ENCODE measurements at regions not wholly inside any gene's neighbourhood (a gene's known extent, or its start where the extent isn't known, plus 50 kb on each side); places are given as distances from the start of the nearest gene placed in this dataset.

- H3K27me3 Mint-ChIP-seq: no peaks in the 10 kb centered on the region
- Histone ChIP-seq H4K20me1 (ENCODE audit: control insufficient read depth, insufficient read depth, low read length, poor library complexity, severe bottlenecking) (no peaks in the 10 kb centered on the region), H3K9me3 (ENCODE audit: control extremely low read depth in 1 of 3, control insufficient read depth in 2 of 3, insufficient read depth in 1 of 3, low read length in 2 of 3) (no peaks in the 10 kb centered on the region), H3K79me2 (ENCODE audit: control insufficient read depth, insufficient read depth, low read length) (no peaks in the 10 kb centered on the region), H3K27ac (ENCODE audit: low read length in 2 of 2) (no peak overlapping the region), H3K27me3 (replicated peaks in 1 of 4; ENCODE audit: control extremely low read depth in 1 of 4, control insufficient read depth in 3 of 4, insufficient read depth in 4 of 4, low read length in 3 of 4) (no peaks in the 10 kb centered on the region), H3K4me2 (replicated peaks; ENCODE audit: low read depth, low read length, poor library complexity, severe bottlenecking) (no peak overlapping the region), H3K4me3 (ENCODE audit: control extremely low read depth in 1 of 5, extremely low read depth in 1 of 5, insufficient read depth in 1 of 5, low read depth in 2 of 5, low read length in 4 of 5) (no peak overlapping the region), H3K36me3 (replicated peaks in 1 of 2; ENCODE audit: control extremely low read depth in 1 of 2, control insufficient read depth in 1 of 2, extremely low read depth in 1 of 2, insufficient read depth in 2 of 2, low read length in 1 of 2) (no peaks in the 10 kb centered on the region), H3K9ac (ENCODE audit: low read length) (no peak overlapping the region), H2AFZ (ENCODE audit: insufficient read depth, low read depth, low read length, poor library complexity, severe bottlenecking) (no peak overlapping the region), H3K4me1 (ENCODE audit: control insufficient read depth in 2 of 2, insufficient read depth in 2 of 2, low read length in 2 of 2) (no peaks in the 10 kb centered on the region)
- DNase-seq: no peak
- peaks cover 6% of the 10 kb centered on the region for H3K4me1 Mint-ChIP-seq
- CTCF ChIA-PET: interaction anchor here (0.8 kb wide), 1 partner anchor 10 kb away, joined by 4 read pairs; no protein-coding TSS in a partner anchor
- intact Hi-C loops (cut with micrococcal nuclease): no loop called here
- ATAC-seq (ENCODE audit: low read depth): no peak
- no peak for TF ChIP-seq EZH2 (IDR thresholded peaks at IDR 0.05; ENCODE audit: borderline replicate concordance, insufficient read depth, low read depth, low read length, poor library complexity, severe bottlenecking)
- H3K27ac Mint-ChIP-seq: no peak overlapping the region
- H3K9me3 Mint-ChIP-seq (ENCODE audit: insufficient read depth): no peaks in the 10 kb centered on the region
- POLR2A ChIA-PET: no interaction called here
- H3K4me3 Mint-ChIP-seq: no peak overlapping the region
- WGBS (ENCODE audit: insufficient coverage): no CpG with 5 or more reads among the region's 1 CpG
Measured at GRCh38 chr14:106820119-106820518, 1293.7 kb downstream of the TMEM121 start.

DNA sequence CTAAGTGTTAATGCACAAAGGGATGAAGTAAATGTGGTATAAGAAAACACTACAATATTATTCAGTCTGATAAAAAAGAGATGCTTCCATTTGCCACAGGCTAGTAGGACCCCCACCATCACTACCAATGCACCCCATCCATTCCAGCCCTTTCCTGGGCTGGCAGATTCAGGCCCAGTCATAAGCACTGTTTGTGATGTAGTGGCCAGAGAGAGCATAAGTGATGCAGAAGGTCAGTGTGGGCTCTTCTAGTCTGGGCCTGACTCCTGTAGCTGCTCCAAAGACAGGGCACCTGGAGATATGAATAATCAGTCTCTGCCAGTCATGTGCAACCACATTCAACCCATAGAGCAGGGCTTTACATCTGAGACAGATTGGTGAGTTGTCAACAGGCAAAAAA is 1294.7 kb downstream of the TMEM121 start:
- Histone ChIP-seq H3K4me1 (ENCODE audit: control insufficient read depth in 2 of 2, insufficient read depth in 2 of 2, low read length in 2 of 2) (no peaks in the 10 kb centered on the region), H4K20me1 (ENCODE audit: control insufficient read depth, insufficient read depth, low read length, poor library complexity, severe bottlenecking) (no peaks in the 10 kb centered on the region), H3K4me2 (replicated peaks; ENCODE audit: low read depth, low read length, poor library complexity, severe bottlenecking) (no peak overlapping the region), H3K4me3 (ENCODE audit: control extremely low read depth in 1 of 5, extremely low read depth in 1 of 5, insufficient read depth in 1 of 5, low read depth in 2 of 5, low read length in 4 of 5) (no peak overlapping the region), H3K79me2 (ENCODE audit: control insufficient read depth, insufficient read depth, low read length) (no peaks in the 10 kb centered on the region), H3K27ac (ENCODE audit: low read length in 2 of 2) (no peak overlapping the region), H3K9me3 (ENCODE audit: control extremely low read depth in 1 of 3, control insufficient read depth in 2 of 3, insufficient read depth in 1 of 3, low read length in 2 of 3) (no peaks in the 10 kb centered on the region), H3K27me3 (replicated peaks in 1 of 4; ENCODE audit: control extremely low read depth in 1 of 4, control insufficient read depth in 3 of 4, insufficient read depth in 4 of 4, low read length in 3 of 4) (no peaks in the 10 kb centered on the region), H2AFZ (ENCODE audit: insufficient read depth, low read depth, low read length, poor library complexity, severe bottlenecking) (no peak overlapping the region), H3K9ac (ENCODE audit: low read length) (no peak overlapping the region), H3K36me3 (replicated peaks in 1 of 2; ENCODE audit: control extremely low read depth in 1 of 2, control insufficient read depth in 1 of 2, extremely low read depth in 1 of 2, insufficient read depth in 2 of 2, low read length in 1 of 2) (no peaks in the 10 kb centered on the region)
- TF ChIP-seq, protein P1, sequence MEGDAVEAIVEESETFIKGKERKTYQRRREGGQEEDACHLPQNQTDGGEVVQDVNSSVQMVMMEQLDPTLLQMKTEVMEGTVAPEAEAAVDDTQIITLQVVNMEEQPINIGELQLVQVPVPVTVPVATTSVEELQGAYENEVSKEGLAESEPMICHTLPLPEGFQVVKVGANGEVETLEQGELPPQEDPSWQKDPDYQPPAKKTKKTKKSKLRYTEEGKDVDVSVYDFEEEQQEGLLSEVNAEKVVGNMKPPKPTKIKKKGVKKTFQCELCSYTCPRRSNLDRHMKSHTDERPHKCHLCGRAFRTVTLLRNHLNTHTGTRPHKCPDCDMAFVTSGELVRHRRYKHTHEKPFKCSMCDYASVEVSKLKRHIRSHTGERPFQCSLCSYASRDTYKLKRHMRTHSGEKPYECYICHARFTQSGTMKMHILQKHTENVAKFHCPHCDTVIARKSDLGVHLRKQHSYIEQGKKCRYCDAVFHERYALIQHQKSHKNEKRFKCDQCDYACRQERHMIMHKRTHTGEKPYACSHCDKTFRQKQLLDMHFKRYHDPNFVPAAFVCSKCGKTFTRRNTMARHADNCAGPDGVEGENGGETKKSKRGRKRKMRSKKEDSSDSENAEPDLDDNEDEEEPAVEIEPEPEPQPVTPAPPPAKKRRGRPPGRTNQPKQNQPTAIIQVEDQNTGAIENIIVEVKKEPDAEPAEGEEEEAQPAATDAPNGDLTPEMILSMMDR (IDR thresholded peaks at IDR 0.05): no peak
- TF ChIP-seq EZH2 (IDR thresholded peaks at IDR 0.05; ENCODE audit: borderline replicate concordance, insufficient read depth, low read depth, low read length, poor library complexity, severe bottlenecking): no peak
- H3K9me3 Mint-ChIP-seq (ENCODE audit: insufficient read depth): no peaks in the 10 kb centered on the region
- ATAC-seq (ENCODE audit: low read depth) (no peak), DNase-seq (no peak)
- no peak overlapping the region for H3K27ac Mint-ChIP-seq
- H3K27me3 Mint-ChIP-seq: no peaks in the 10 kb centered on the region
- H3K4me3 Mint-ChIP-seq: no peak overlapping the region
- ChIA-PET CTCF (interaction anchor here (0.7 to 2.8 kb wide), 7 partner anchors 9 to 159 kb away, joined by 4 to 27 read pairs (median 4); no protein-coding TSS in a partner anchor), POLR2A (no interaction called here)
- H3K4me1 Mint-ChIP-seq: peaks cover 6% of the 10 kb centered on the region
- intact Hi-C loops (cut with micrococcal nuclease): no loop called here
